Glutamatergic neuron (in vitro differentiated cells): ENCODE measurements at regions not wholly inside any gene's neighbourhood (a gene's known extent, or its start where the extent isn't known, plus 50 kb on each side); places are given as distances from the start of the nearest gene placed in this dataset.

Experiments
- DNase-seq: peaks from one replicate; pipeline ENCODE4 v3.0.0; 2022
- H3K27ac Mint-ChIP-seq: one replicate; pipeline ENCODE4 v1.8.0; 2020; ENCODE audit warnings: mild to moderate bottlenecking, mixed read lengths, inconsistent platforms; ENCODE audit not compliant: unreplicated experiment
- H3K27me3 Mint-ChIP-seq: one replicate; pipeline ENCODE4 v1.8.0; 2020; ENCODE audit warnings: mild to moderate bottlenecking, moderate library complexity, mixed read lengths, inconsistent platforms; ENCODE audit not compliant: unreplicated experiment
- H3K36me3 Mint-ChIP-seq: one replicate; pipeline ENCODE4 v1.8.0; 2020; ENCODE audit warnings: mild to moderate bottlenecking, mixed read lengths, inconsistent platforms; ENCODE audit not compliant: unreplicated experiment
- H3K4me1 Mint-ChIP-seq: one replicate; pipeline ENCODE4 v1.8.0; 2020; ENCODE audit warnings: mild to moderate bottlenecking, low read depth, mixed read lengths, inconsistent platforms; ENCODE audit not compliant: unreplicated experiment
- H3K4me3 Mint-ChIP-seq: one replicate; pipeline ENCODE4 v1.8.0; 2020; ENCODE audit warnings: mild to moderate bottlenecking, mixed read lengths, inconsistent platforms; ENCODE audit not compliant: unreplicated experiment
- H3K9me3 Mint-ChIP-seq: one replicate; pipeline ENCODE4 v1.8.0; 2020; ENCODE audit warnings: mild to moderate bottlenecking, moderate library complexity, mixed read lengths, inconsistent platforms; ENCODE audit not compliant: unreplicated experiment
- TF ChIP-seq, protein P1 (sequence below): fragments of 200-600 bp; sonication (generic); IDR thresholded peaks from one replicate; pipeline ENCODE4 v1.5.0; 2021; ENCODE audit not compliant: partially characterized antibody, unreplicated experiment

GRCh38 chr9:94498801-94499453 lies 56.0 kb upstream of the PCAT7 start:
- Mint-ChIP-seq H3K27me3 (no peaks in the 10 kb centered on the region), H3K4me1 (no peaks in the 10 kb centered on the region), H3K4me3 (no peak overlapping the region), H3K36me3 (no peaks in the 10 kb centered on the region), H3K9me3 (no peaks in the 10 kb centered on the region), H3K27ac (no peak overlapping the region)
- TF ChIP-seq, protein P1, sequence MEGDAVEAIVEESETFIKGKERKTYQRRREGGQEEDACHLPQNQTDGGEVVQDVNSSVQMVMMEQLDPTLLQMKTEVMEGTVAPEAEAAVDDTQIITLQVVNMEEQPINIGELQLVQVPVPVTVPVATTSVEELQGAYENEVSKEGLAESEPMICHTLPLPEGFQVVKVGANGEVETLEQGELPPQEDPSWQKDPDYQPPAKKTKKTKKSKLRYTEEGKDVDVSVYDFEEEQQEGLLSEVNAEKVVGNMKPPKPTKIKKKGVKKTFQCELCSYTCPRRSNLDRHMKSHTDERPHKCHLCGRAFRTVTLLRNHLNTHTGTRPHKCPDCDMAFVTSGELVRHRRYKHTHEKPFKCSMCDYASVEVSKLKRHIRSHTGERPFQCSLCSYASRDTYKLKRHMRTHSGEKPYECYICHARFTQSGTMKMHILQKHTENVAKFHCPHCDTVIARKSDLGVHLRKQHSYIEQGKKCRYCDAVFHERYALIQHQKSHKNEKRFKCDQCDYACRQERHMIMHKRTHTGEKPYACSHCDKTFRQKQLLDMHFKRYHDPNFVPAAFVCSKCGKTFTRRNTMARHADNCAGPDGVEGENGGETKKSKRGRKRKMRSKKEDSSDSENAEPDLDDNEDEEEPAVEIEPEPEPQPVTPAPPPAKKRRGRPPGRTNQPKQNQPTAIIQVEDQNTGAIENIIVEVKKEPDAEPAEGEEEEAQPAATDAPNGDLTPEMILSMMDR, result no peak
- no peak for DNase-seq

DNA sequence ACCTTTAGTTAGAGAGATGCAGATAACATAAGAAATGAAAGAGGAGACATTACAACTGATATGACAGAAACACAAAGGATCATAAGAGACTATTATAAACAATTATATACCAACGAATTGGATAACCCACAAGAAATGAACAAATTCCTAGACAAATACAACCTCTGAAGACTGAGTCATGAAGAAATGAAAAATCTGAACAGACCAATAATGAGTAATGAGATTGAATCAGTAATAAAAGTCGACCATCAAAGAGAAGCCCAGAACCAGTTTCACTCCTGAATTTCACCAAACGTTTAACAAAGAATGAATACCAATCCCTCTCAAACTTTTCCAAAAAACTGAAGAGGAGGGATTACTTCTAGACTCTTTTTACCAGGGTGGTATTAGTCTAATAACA lies 50.5 kb upstream of the PCAT7 start:
- Mint-ChIP-seq H3K4me3 (no peak overlapping the region), H3K36me3 (peaks cover 3% of the 10 kb centered on the region), H3K4me1 (no peaks in the 10 kb centered on the region), H3K27ac (no peak overlapping the region), H3K9me3 (no peaks in the 10 kb centered on the region), H3K27me3 (no peaks in the 10 kb centered on the region)
- DNase-seq, result no peak
- TF ChIP-seq, protein P1, result no peak
